HG03025 (cell line): ENCODE measurements at regions not wholly inside any gene's neighbourhood (a gene's known extent, or its start where the extent isn't known, plus 50 kb on each side); places are given as distances from the start of the nearest gene placed in this dataset.

ENCODE experiments used
- ATAC-seq: cut with Tn5 transposase; IDR thresholded peaks from one replicate; pipeline ENCODE4 v1.9.1; 2021; ENCODE audit warnings: mild to moderate bottlenecking, moderate library complexity; ENCODE audit not compliant: unreplicated experiment, low FRiP score

- no peak for ATAC-seq
These were observed 60.4 kb upstream of the HPF1 start for GRCh38 chr4:169818063-169818679.

GRCh38 chr4:169815606-169816005 lies 57.9 kb upstream of the HPF1 start:
- ATAC-seq: no peak

GRCh38 chr4:169811476-169811875 lies 53.7 kb upstream of the HPF1 start:
- no peak for ATAC-seq

GRCh38 chr4:169810325-169811323 lies 52.9 kb upstream of the HPF1 start:
- ATAC-seq: no peak

GRCh38 chr4:169807934-169808509 lies 50.3 kb upstream of the HPF1 start:
- no peak for ATAC-seq
